ENCODE measurements at regions not wholly inside any gene's neighbourhood (a gene's known extent, or its start where the extent isn't known, plus 50 kb on each side); places are given as distances from the start of the nearest gene placed in this dataset.
A peak's percentile ranks its signal among the peaks of the same experiment; 100 is the strongest.

- no peak for DNase-seq (ENCODE audit: low read depth, low spot score)
- CTCF ChIA-PET, result no interaction called here
Measured at GRCh38 chr9:89996773-89997172, 392.0 kb downstream of the GADD45G start.

GRCh38 chr9:89998633-89999032, 393.8 kb downstream of the GADD45G start:
- no peak for TF ChIP-seq CTCF (IDR thresholded peaks at IDR 0.05; ENCODE audit: low read depth, low read length)
- ChIA-PET CTCF (interaction anchor here (0.6 kb wide), 1 partner anchor 13 kb away, joined by 4 read pairs; no protein-coding TSS in a partner anchor), POLR2A (no interaction called here)

More at GRCh38 chr9:89996773-89997172, 392.0 kb downstream of the GADD45G start:
- no peaks in the 10 kb centered on the region; the same call in 1 of the 2 replicates for H3K9me3 ChIP-seq (ENCODE audit: control insufficient read depth, insufficient read depth, low read length)
- peaks cover 2% of the 10 kb centered on the region for H3K27me3 ChIP-seq (ENCODE audit: control insufficient read depth, insufficient read depth, low read length)
- H3K4me3 ChIP-seq (ENCODE audit: low read depth, low read length), result no peak overlapping the region
- TF ChIP-seq CTCF (IDR thresholded peaks at IDR 0.05; ENCODE audit: low read depth, low read length), result no peak
- no peak overlapping the region for H3K27ac ChIP-seq (ENCODE audit: low read depth, low read length)
- POLR2A ChIA-PET, result no interaction called here

GRCh38 chr9:89999176-89999533, 394.3 kb downstream of the GADD45G start:
- Histone ChIP-seq H3K27me3 (ENCODE audit: control insufficient read depth, insufficient read depth, low read length) (peaks cover 5% of the 10 kb centered on the region), H3K27ac (ENCODE audit: low read depth, low read length) (no peak overlapping the region), H3K9me3 (ENCODE audit: control insufficient read depth, insufficient read depth, low read length) (no peaks in the 10 kb centered on the region; the same call in 1 of the 2 replicates), H3K4me3 (ENCODE audit: low read depth, low read length) (no peak overlapping the region)
- POLR2A ChIA-PET, result no interaction called here
- TF ChIP-seq CTCF (IDR thresholded peaks at IDR 0.05; ENCODE audit: low read depth, low read length), result no peak
- no peak for DNase-seq (ENCODE audit: low read depth, low spot score)
- CTCF ChIA-PET, result no interaction called here

More at GRCh38 chr9:89998633-89999032, 393.8 kb downstream of the GADD45G start:
- no peak for DNase-seq (ENCODE audit: low read depth, low spot score)
- Histone ChIP-seq H3K27me3 (ENCODE audit: control insufficient read depth, insufficient read depth, low read length) (peaks cover 5% of the 10 kb centered on the region), H3K27ac (ENCODE audit: low read depth, low read length) (no peak overlapping the region), H3K9me3 (ENCODE audit: control insufficient read depth, insufficient read depth, low read length) (no peaks in the 10 kb centered on the region; the same call in 1 of the 2 replicates), H3K4me3 (ENCODE audit: low read depth, low read length) (no peak overlapping the region)

GRCh38 chr9:89999534-90000370, 394.9 kb downstream of the GADD45G start:
- Histone ChIP-seq H3K27me3 (ENCODE audit: control insufficient read depth, insufficient read depth, low read length) (peaks cover 7% of the 10 kb centered on the region), H3K9me3 (ENCODE audit: control insufficient read depth, insufficient read depth, low read length) (no peaks in the 10 kb centered on the region; the same call in 1 of the 2 replicates), H3K27ac (ENCODE audit: low read depth, low read length) (no peak overlapping the region), H3K4me3 (ENCODE audit: low read depth, low read length) (peak overlapping the region; percentile 35)
- DNase-seq (ENCODE audit: low read depth, low spot score), result no peak
- TF ChIP-seq CTCF (IDR thresholded peaks at IDR 0.05; ENCODE audit: low read depth, low read length), result no peak
- ChIA-PET POLR2A (interaction anchor here (1.0 kb wide), 1 partner anchor 48 kb away, joined by 3 read pairs; no protein-coding TSS in a partner anchor), CTCF (interaction anchor here (0.6 to 1.4 kb wide), 3 partner anchors 9 to 402 kb away, joined by 3 to 5 read pairs (median 3); no protein-coding TSS in a partner anchor)

- H3K9me3 ChIP-seq (ENCODE audit: control insufficient read depth, insufficient read depth, low read length), result peaks cover 3% of the 10 kb centered on the region
- CTCF ChIA-PET, result interaction anchor here (1.4 kb wide), 1 partner anchor 8 kb away, joined by 3 read pairs; no protein-coding TSS in a partner anchor
- TF ChIP-seq CTCF (IDR thresholded peaks at IDR 0.05; ENCODE audit: low read depth, low read length), result no peak
- DNase-seq (ENCODE audit: low read depth, low spot score), result no peak
- no peak overlapping the region for H3K4me3 ChIP-seq (ENCODE audit: low read depth, low read length)
- H3K27me3 ChIP-seq (ENCODE audit: control insufficient read depth, insufficient read depth, low read length), result peaks cover 5% of the 10 kb centered on the region
- no peak overlapping the region for H3K27ac ChIP-seq (ENCODE audit: low read depth, low read length)
- POLR2A ChIA-PET, result no interaction called here
Measured at GRCh38 chr9:90000925-90001324, 396.1 kb downstream of the GADD45G start.

All from AG04450 (cell line).